Osteocyte (in vitro differentiated cells): ENCODE measurements at regions not wholly inside any gene's neighbourhood (a gene's known extent, or its start where the extent isn't known, plus 50 kb on each side); places are given as distances from the start of the nearest gene placed in this dataset.
"Not testable (repeated sequence)": the region's sequence is repeated elsewhere in the genome, so short reads cannot be mapped to it uniquely, and the experiment has no call there.

ENCODE experiments used
- DNase-seq: peaks from one replicate; pipeline ENCODE4 v3.0.0; 2021; ENCODE audit warnings: mixed read lengths; ENCODE audit not compliant: unreplicated experiment; ENCODE audit errors: extremely low spot score
- H3K27ac Mint-ChIP-seq: one replicate; pipeline ENCODE4 v1.8.0; 2021; ENCODE audit warnings: mild to moderate bottlenecking, mixed read lengths; ENCODE audit not compliant: unreplicated experiment
- H3K27me3 Mint-ChIP-seq: one replicate; pipeline ENCODE4 v1.8.0; 2021; ENCODE audit warnings: mixed read lengths; ENCODE audit not compliant: unreplicated experiment
- H3K36me3 Mint-ChIP-seq: one replicate; pipeline ENCODE4 v1.8.0; 2021; ENCODE audit warnings: mixed read lengths; ENCODE audit not compliant: unreplicated experiment
- H3K4me1 Mint-ChIP-seq: one replicate; pipeline ENCODE4 v1.8.0; 2021; ENCODE audit warnings: mixed read lengths; ENCODE audit not compliant: unreplicated experiment
- H3K4me3 Mint-ChIP-seq: one replicate; pipeline ENCODE4 v1.8.0; 2021; ENCODE audit warnings: mild to moderate bottlenecking, moderate library complexity, mixed read lengths; ENCODE audit not compliant: unreplicated experiment
- H3K9me3 Mint-ChIP-seq: one replicate; pipeline ENCODE4 v1.8.0; 2021; ENCODE audit warnings: mixed read lengths; ENCODE audit not compliant: unreplicated experiment
- CTCF ChIP-seq: fragments of 200-600 bp; sonication (generic); IDR thresholded peaks from 2 replicates; pipeline ENCODE4 v1.5.0; 2021; ENCODE audit warnings: antibody characterized with exemption, mild to moderate bottlenecking, moderate library complexity

- no peak overlapping the region for H3K27ac Mint-ChIP-seq
- H3K9me3 Mint-ChIP-seq, result peaks cover 29% of the 10 kb centered on the region
- TF ChIP-seq CTCF, result no peak
- peaks cover 55% of the 10 kb centered on the region for H3K36me3 Mint-ChIP-seq
- no peak for DNase-seq
- no peaks in the 10 kb centered on the region for H3K4me1 Mint-ChIP-seq
- H3K27me3 Mint-ChIP-seq, result no peaks in the 10 kb centered on the region
- H3K4me3 Mint-ChIP-seq, result no peak overlapping the region
These were observed 70.9 kb upstream of the ZNF169 start for GRCh38 chr9:94188246-94188645.

GRCh38 chr9:94191706-94192105, 67.4 kb upstream of the ZNF169 start:
- not testable (repeated sequence) for H3K4me1 Mint-ChIP-seq, H3K27ac Mint-ChIP-seq, H3K4me3 Mint-ChIP-seq, H3K27me3 Mint-ChIP-seq, DNase-seq
- Mint-ChIP-seq H3K9me3 (peaks cover 43% of the 10 kb centered on the region), H3K36me3 (peaks cover 69% of the 10 kb centered on the region)

GRCh38 chr9:94198414-94198813, 60.7 kb upstream of the ZNF169 start:
- no peak for TF ChIP-seq CTCF
- Mint-ChIP-seq H3K36me3 (peaks cover 60% of the 10 kb centered on the region), H3K27me3 (no peaks in the 10 kb centered on the region), H3K4me1 (peaks cover 5% of the 10 kb centered on the region), H3K27ac (no peak overlapping the region), H3K4me3 (no peak overlapping the region), H3K9me3 (peaks cover 24% of the 10 kb centered on the region)
- DNase-seq, result no peak

- no peak for DNase-seq
- Mint-ChIP-seq H3K27ac (peak overlapping the region; percentile 41), H3K36me3 (peaks cover 50% of the 10 kb centered on the region), H3K9me3 (peaks cover 24% of the 10 kb centered on the region), H3K4me1 (peaks cover 5% of the 10 kb centered on the region), H3K4me3 (no peak overlapping the region), H3K27me3 (no peaks in the 10 kb centered on the region)
- no peak for TF ChIP-seq CTCF
These were observed 59.3 kb upstream of the ZNF169 start for GRCh38 chr9:94199776-94200175.

GRCh38 chr9:94204174-94204573, 54.9 kb upstream of the ZNF169 start:
- Mint-ChIP-seq H3K4me3 (no peak overlapping the region), H3K27me3 (no peaks in the 10 kb centered on the region), H3K27ac (no peak overlapping the region), H3K36me3 (peaks cover 36% of the 10 kb centered on the region), H3K9me3 (peaks cover 34% of the 10 kb centered on the region), H3K4me1 (peaks cover 5% of the 10 kb centered on the region)
- DNase-seq, result no peak
- TF ChIP-seq CTCF, result no peak

GRCh38 chr9:94207781-94208180, 51.3 kb upstream of the ZNF169 start:
- Mint-ChIP-seq H3K27me3 (no peaks in the 10 kb centered on the region), H3K27ac (no peak overlapping the region), H3K36me3 (peaks cover 19% of the 10 kb centered on the region), H3K9me3 (peaks cover 28% of the 10 kb centered on the region), H3K4me3 (no peak overlapping the region), H3K4me1 (peaks cover 12% of the 10 kb centered on the region)
- no peak for DNase-seq
- no peak for TF ChIP-seq CTCF
